ENCODE measurements at regions not wholly inside any gene's neighbourhood (a gene's known extent, or its start where the extent isn't known, plus 50 kb on each side); places are given as distances from the start of the nearest gene placed in this dataset.
"Not testable (repeated sequence)": the region's sequence is repeated elsewhere in the genome, so short reads cannot be mapped to it uniquely, and the experiment has no call there.

DNA sequence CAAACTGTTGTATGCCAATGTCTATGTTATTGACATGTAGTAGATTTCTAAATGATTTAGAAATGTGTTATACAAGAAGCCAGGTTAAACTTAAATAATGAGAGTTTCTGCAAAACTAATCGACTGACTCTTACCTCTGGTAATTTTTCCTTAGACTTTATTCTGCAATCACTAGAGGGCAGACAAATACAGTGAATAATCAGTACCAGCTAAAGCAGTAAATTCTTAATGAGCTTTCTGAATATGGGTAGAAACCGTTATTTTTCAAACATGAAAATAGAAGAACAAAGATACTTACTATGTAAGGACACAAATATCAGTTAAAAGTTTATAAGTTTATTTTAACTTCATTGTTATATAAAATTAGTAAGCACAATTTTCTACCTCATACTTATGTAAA is 97.9 kb upstream of the RGS1 start:
- DNase-seq (ENCODE audit: low read depth), result no peak

DNA sequence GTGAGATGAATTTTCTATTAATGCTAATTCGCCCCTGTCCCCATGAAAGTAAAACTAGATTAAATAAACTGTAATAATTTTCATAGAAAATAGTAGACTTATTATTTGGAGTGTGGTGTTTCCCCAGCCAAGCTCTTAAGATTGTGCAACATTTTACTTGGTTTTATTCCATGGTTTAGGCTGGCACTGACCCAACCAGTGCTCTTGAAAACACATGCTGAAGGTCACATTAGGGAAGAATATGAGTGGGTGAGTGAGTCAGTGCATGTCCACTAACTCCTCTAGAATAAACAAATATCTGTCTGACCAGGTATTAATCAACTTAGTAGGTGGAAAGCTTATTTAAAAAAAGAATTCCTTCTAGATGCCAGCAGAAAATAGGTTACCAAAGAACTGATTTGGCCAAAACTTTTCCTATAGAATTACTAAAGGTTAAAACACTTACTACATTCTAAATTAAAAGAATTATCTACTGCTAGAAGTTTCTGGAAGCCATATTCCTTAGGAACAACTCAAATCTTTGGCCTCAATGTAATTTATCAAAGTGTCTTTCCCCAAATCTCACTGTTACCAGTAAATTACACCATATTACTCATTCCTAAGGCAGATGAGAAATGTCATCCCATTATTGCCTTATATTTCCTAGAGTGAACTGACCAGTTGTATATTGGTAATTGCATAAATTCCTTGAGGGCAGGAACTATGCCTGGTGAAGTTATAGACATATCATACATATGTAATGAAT is 89.7 kb upstream of the RGS1 start:
- no peak for DNase-seq (ENCODE audit: low read depth)

DNA sequence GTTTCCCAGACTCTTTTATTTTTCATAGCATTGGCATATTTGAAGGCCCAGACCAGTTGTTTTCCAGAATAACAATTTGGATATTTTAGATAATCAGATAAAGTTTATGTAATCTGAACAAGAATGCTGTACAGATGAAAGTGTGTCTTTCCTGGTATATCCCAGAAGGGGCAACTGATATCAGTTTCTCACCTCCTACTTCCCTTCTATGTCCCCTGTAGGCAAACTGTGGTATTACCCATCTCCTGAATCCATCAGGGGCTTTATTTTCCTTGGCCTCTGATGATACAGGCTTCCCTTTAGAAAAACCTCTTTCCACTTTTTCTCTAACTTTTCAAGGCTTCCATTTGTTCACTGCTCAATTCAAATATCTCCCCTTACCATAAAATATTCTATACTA is 87.5 kb upstream of the RGS1 start:
- DNase-seq (ENCODE audit: low read depth), result no peak

DNA sequence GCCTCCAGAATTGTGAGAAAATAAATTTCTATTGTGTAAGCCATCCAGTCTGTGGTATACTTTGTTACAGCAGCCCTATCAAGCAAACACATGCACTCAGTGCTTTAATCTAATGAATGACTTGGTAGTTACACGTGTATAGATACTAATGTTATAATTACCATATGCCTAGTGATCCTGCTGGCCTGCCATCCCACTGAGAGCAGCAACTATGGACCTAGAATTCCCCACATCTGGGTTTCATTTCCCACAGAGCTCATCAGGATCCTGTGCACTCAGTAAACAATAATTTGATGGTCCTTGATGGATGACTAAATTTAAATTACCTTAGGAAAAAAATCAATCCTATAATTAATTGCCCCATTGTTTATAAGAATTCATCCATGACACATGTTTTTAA is 86.5 kb upstream of the RGS1 start:
- DNase-seq (ENCODE audit: low read depth), result no peak

DNA sequence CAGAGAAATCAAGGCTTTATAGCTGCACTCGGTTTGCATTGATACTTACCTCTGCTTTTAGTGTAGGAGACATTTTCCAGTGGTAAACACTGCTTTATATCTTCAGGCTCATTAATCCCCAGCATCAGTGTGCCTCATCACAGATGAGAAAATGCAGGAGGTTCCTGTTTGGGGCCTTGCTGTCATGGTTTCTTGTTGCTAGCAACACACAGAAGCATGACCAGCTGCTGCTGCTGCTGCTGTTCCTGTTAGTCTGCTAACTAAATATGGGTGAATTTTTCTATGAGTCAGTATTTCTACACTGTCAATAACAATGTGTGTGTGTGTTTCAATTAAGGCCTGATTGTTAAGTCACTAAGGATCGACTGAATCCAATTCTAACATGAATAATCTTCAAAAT is 85.8 kb upstream of the RGS1 start:
- DNase-seq (ENCODE audit: low read depth), result no peak

DNA sequence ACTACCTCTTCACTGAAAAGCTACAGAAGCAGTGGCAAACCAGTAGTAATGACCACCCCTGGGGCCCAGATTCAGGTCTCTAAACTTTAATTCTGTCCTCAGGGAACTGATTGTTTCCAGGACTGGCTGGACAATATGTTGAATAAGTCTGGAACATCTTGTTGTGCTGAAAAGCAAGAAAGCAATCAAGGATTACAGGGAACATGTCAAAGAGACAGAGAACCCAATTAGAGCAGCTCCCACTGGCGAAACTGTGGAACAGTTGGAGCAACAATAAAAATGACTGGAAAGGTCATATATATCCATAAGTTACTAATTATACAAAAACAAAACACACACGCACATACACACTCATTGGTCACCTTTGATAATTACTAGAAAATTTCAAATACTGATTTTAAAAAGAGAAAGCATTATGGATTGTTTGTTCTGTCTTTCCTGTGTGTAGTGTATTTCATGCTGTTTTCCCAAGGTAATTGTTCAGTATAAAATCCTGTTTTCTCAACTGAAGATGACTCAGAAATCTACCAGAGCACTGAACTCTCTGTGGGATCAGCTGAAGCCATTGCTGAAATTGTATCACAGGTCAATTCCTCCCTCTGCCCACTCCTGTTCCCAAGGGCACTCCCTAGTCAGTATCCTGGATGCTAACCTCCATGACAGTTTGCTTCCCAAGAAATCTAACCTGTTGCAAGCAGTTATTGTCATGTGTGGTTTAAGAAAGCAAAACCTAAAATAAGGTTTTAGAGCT is 83.6 kb upstream of the RGS1 start:
- DNase-seq (ENCODE audit: low read depth), result no peak

DNA sequence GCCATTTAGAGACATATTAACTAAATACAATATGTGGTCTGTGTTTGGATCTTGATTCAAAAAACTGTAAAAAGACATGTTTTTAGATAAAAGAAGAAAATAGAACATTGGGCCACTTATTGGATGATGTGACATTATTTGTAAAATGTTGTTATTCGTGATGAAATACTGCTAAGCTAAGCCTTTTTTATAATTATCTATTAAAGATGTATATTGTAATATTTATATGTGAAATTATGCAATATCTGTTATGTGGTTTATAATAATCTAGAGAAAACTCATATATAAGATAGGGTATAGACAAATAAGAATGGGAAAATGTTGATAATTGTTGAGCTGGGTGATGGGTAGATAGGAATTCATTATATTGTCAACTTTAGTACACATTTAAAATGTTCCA is 82.0 kb upstream of the RGS1 start:
- DNase-seq (ENCODE audit: low read depth), result no peak

DNA sequence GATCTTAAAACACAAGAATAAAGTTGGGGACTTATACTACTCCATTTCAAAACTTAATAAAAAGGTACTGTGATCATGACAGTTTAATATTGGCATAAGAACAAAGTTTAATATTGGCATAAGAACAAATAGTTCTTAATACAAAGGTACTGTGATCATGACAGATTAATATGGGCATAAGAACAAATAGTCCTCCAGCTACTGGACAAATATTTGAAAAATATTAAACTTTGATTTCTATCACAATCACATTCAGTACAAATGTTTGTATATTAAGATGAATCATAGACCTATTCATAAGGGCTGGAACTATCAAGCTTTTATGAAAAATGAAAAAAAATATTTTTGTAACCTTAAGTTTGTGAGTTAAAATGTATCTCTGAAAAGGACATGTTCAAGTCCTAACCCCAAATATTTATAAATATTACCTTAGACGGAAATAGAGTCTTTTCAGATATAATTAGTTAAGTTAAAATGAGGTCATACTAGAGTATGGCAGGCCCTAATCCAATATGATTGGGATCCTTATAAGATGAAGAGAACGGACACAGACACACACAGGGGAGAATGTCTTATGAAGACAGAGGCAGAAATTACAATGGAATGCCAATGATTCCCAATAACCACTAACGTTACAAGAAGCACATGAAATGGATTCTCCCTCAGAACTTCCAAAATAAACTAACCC is 79.1 kb upstream of the RGS1 start:
- no peak for DNase-seq (ENCODE audit: low read depth)

DNA sequence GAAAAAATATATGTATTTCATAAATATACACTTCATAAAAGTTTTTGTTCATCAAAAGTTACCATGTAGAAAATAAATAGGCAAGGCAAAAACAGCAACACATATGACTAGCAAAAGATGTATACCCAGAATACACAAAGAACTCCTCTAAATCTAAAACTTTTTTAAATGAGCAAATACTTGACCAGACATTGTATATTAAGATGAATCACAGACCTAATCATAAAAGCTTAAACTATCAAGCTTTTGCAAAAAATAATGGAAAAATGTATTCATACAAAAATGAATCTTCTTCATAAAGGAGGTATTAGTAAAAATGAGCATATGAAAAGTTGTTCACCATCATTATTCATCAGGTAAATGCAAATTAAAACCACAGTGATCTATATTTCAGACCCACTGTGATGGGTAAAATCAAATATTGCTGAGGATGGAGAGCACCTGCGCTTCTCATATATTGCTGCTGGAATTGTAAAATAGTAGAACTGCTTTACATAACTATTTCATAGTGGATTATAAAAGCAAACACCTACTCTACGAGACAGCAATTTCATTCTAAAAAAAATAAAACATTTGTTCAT is 78.3 kb upstream of the RGS1 start:
- DNase-seq (ENCODE audit: low read depth), result no peak

DNA sequence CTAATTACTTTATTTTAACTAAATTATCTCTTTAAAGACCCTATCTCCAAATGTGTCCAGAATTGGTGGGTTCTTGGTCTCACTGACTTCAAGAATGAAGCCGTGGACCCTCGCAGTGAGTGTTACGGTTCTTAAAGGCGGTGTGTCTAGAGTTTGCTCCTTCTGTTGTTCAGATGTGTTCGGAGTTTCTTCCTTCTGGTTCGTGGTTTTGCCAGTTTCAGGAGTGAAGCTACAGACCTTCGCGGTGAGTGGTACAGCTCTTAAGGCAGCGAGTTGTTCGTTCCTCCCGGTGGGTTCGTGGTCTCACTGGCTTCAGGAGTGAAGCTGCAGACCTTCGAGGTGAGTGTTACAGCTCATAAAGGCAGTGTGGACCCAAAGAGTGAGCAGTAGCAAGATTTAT is 77.5 kb upstream of the RGS1 start:
- not testable (repeated sequence) for DNase-seq (ENCODE audit: low read depth)

DNA sequence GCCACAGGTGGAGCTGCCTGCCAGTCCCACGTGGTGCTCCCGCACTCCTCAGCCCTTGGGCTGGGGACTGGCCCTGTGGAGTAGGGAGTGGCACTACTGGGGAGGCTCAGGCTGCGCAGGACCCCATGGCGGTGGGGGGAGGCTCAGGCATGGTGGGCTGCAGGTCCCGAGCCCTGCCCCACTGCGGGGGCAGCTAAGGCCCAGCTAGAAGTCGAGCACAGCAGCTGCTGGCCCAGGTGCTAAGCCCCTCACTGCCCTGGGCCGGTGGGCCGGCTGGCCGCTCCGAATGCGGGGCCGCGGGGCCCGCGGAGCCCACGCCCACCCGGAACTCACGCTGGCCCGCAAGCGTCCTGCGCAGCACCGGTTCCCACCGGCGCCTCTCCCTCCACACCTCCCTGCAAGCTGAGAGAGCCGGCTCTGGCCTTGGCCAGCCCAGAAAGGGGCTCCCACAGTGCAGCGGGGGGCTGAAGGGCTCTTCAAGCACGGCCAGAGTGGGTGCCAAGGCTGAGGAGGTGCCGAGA is 76.5 kb upstream of the RGS1 start:
- not testable (repeated sequence) for DNase-seq (ENCODE audit: low read depth)

DNA sequence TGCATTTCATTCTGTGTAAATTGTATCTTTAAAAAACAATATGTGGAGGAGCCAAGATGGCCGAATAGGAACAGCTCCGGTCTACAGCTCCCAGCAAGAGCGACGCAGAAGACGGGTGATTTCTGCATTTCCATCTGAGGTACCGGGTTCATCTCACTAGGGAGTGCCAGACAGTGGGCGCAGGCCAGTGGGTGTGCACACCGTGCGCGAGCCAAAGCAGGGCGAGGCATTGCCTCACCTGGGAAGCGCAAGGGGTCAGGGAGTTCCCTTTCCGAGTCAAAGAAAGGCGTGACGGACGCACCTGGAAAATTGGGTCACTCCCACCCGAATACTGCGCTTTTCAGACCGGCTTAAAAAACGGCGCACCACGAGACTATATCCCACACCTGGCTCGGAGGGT is 75.0 kb upstream of the RGS1 start:
- DNase-seq (ENCODE audit: low read depth), result not testable (repeated sequence)

DNA sequence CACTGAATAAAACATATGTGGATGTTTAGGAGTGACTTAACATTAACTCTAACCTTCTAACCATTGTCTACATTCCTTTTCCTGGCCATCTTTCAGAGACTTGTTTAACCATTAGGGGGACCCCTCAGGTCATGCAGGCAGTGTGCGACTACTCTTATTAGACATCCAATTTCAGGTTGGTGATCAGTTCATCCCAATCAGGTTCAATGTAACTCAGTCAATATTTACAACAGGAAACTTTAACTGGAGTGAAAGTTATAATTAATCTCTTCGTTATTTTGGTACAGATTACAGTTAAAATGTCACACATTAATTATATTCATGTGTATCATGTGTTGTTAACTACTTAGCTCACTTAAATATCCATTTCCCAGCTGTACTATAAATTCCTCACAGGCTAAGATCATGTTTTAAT is 68.8 kb upstream of the RGS1 start:
- DNase-seq (ENCODE audit: low read depth), result no peak

DNA sequence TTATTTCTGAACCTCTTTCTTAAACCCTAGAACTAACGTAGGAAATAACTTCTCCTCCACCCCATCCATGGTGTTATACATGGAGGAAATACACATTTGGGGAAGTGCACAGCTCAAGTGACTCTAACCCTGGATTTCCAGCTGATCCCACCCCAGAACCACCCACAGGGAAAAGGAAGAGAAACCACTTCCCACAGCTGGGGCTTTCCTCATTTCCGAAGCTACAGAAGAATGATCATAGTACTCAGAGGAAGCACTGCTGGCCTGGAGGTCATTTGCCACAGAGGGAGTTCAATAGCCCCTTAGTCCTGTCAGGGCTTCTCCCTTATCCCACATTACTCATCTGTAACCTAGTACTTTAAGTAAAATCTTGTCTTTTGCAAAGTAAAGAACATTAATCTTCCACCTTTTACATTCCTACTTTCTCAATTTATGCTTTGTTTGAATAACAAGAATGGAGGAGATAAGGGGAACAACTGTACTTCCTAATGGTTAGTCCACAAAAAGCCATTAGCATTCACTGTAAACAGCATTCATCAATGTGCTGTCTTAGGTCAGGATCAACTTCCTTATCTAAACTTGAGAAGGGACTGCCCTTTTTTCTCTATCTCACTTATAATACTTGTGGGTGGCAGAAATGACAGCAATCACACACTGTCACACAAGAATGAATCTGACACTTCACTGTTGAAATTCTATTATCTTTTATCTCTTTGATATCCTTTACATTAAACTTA is 63.0 kb upstream of the RGS1 start:
- DNase-seq (ENCODE audit: low read depth), result no peak

DNA sequence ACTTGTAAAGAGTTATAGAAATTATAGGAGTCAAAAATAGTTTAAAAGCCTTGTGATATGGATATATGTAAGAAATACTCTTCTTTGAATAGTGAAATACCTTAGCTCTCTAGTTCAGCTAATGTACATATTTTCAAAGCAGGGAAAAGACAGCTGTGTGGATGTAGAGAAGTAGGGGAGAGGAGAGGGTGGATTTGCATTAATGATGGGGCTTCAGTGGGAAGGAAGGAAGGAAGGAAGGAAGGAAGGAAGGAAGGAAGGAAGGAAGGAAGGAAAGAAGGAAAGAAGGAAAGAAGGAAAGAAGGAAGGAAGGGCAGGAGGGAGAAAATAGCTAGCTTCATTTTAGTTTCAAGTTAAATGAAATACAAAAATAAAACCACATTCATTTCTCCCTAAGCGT is 62.4 kb upstream of the RGS1 start:
- DNase-seq (ENCODE audit: low read depth), result no peak

DNA sequence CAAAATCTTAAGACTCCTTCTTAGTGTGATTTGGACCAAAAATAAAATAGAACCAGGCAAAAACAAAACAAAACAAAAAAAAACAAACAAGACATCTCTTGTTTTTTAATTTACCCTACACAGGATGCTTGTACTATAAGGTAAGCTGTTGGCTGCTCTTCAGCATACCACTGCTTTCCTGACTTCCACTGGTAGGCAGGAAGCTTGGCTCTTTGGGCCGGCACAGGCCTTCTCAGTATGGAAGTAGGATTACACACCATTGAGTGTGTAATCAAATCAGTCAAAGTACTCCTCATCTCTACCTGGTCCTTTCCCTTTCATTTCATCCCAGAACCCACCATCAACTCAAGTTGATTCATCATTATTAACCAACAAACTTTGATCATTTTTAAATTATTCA is 61.9 kb upstream of the RGS1 start:
- no peak for DNase-seq (ENCODE audit: low read depth)

DNA sequence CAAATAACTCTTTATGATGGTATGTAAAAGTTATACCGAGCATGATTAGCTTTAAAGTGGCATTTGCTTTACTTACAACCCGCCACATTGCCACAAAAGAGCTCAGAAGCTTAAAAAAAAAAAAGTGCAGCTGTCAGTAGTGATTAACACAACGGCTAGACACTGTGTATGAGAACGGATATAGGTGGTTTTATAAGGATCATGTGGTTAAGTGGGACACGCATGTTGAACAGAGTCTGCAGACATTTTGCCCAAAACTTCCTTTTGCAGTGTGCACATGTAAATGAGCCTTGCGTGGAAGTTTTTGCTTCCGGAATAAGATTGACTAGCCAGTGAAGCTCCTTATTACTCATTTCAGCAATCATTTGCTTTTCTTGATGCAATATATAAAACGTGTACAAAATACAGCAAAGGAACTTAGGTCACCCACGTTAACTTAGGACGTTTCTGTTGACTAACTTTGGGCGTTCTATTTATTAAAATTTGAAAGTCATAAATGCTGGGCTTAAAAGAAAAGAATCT is 58.7 kb upstream of the RGS1 start:
- DNase-seq (ENCODE audit: low read depth), result no peak

DNA sequence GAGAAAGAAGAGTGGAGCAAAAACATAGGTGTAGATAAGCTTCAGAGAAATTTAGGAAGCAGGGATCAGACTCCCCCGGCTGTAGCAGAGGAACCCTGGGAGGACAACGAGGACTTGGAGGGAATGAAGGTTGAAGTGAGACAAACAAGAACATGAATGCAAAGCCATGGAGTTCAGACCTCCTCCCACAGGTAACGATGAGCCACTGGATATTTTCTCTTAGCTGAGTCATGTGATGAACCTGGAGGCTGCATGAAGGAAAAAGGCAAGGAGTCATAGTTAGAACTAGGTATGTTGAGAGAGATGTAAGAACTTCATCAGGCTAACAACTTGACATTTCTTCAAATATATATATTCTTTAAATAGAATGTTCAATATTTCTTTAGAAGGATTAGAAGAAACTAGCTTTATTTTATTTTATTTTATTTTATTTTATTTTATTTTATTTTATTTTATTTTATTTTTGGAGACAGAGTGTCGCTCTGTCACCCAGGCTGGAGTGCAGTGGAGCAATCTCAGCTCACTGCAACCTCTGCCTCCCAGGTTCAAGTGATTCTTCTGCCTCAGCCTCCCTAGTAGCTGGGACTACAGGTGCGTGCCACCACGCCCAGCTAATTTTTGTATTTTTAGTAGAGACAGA is 57.7 kb upstream of the RGS1 start:
- DNase-seq (ENCODE audit: low read depth), result not testable (repeated sequence)

DNA sequence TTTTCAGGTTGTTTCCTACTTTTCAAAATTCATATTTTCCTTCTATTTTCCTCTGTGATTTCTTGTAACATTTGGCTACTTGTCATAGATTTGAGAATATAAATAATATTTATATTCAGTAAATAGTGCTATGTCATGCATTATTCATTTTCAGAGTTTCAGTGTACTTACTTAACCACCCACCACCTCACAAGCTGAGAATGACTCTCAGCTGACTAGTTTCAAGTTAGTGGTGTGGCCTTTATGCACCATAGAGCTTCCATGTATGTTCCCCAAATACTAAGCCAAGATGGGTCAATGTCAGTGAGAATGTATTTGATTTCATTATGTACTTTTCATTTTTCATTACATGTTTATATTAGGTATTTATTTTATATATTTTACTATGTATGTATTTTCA is 56.9 kb upstream of the RGS1 start:
- no peak for DNase-seq (ENCODE audit: low read depth)

DNA sequence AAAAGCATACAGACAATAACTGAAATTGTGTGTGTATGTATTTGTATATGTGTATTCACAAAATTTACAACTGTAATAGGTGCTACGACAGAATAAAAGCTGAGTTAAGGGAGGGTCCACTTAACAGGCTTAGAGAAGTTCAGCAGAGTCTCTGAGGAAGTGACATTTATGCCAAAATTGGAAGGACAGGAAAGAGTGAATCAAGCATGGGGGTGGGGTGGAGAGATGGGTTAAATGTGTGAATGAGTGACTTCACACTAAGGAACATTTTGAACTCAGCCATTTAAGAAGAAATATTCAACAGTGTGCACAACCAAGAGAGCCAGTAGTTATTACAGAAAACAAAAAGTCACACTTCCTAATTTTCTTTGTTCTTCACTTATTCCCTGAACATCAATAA is 53.8 kb upstream of the RGS1 start:
- DNase-seq (ENCODE audit: low read depth), result no peak

DNA sequence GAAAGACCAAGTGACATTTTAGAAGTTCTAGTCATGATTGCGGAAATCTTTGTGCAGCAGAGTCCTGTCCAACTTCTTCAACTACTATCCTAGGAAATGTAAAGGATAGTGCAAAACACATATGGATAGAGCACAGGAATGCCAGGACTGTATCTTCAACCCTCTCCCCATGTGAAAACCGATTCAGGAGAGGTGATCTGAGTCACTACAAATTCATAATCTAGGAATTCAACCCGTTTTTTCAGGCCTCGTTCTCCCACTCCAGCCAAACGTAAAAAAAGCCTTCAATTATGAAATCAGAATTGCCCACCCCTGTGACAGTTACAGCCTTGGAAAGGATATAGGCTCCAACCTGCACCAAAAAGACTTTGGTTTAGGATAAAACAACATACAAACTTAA is 52.9 kb upstream of the RGS1 start:
- DNase-seq (ENCODE audit: low read depth), result no peak

Measured in stimulated activated CD8-positive, alpha-beta memory T cell treated with anti-CD3 and anti-CD28 coated beads, Interleukin-15, amount 100 ng/mL, for 24 hours (primary cell).